ENCODE measurements at regions not wholly inside any gene's neighbourhood (a gene's known extent, or its start where the extent isn't known, plus 50 kb on each side); places are given as distances from the start of the nearest gene placed in this dataset.

- FAIRE-seq = no peak
Observed at GRCh38 chr3:87390821-87391220, 114.4 kb upstream of the POU1F1 start.

- FAIRE-seq = no peak
Observed at GRCh38 chr3:87390353-87390752, 114.0 kb upstream of the POU1F1 start.

GRCh38 chr3:87375231-87375682 is 98.9 kb upstream of the POU1F1 start:
- no peak for FAIRE-seq

GRCh38 chr3:87370007-87370406 is 93.6 kb upstream of the POU1F1 start:
- no peak for FAIRE-seq

GRCh38 chr3:87367736-87368135 is 91.4 kb upstream of the POU1F1 start:
- FAIRE-seq = no peak

- FAIRE-seq = no peak
Observed at GRCh38 chr3:87363721-87364120, 87.3 kb upstream of the POU1F1 start.

GRCh38 chr3:87361956-87362355 is 85.6 kb upstream of the POU1F1 start:
- FAIRE-seq = no peak

- no peak for FAIRE-seq
Observed at GRCh38 chr3:87361271-87361670, 84.9 kb upstream of the POU1F1 start.

- no peak for FAIRE-seq
Observed at GRCh38 chr3:87359826-87360225, 83.4 kb upstream of the POU1F1 start.

GRCh38 chr3:87359025-87359424 is 82.6 kb upstream of the POU1F1 start:
- no peak for FAIRE-seq

- FAIRE-seq = no peak
Observed at GRCh38 chr3:87358066-87358465, 81.7 kb upstream of the POU1F1 start.

GRCh38 chr3:87354398-87354797 is 78.0 kb upstream of the POU1F1 start:
- no peak for FAIRE-seq

- FAIRE-seq = peak; percentile 96
Observed at GRCh38 chr3:87351937-87352336, 75.6 kb upstream of the POU1F1 start.

- FAIRE-seq = peak; percentile 99
Observed at GRCh38 chr3:87350367-87351199, 74.2 kb upstream of the POU1F1 start.

- no peak for FAIRE-seq
Observed at GRCh38 chr3:87349833-87350232, 73.4 kb upstream of the POU1F1 start.

GRCh38 chr3:87336761-87337160 is 60.4 kb upstream of the POU1F1 start:
- peak; percentile 5 for FAIRE-seq

GRCh38 chr3:87335931-87336330 is 59.5 kb upstream of the POU1F1 start:
- FAIRE-seq = no peak

GRCh38 chr3:87333393-87333892 is 57.1 kb upstream of the POU1F1 start:
- FAIRE-seq = no peak

- no peak for FAIRE-seq
Observed at GRCh38 chr3:87332789-87333188, 56.4 kb upstream of the POU1F1 start.

- no peak for FAIRE-seq
Observed at GRCh38 chr3:87329065-87329464, 52.7 kb upstream of the POU1F1 start.

Data from islet of Langerhans (tissue), 1 donor.